Gastrocnemius medialis (tissue), 4 donors: ENCODE measurements at regions not wholly inside any gene's neighbourhood (a gene's known extent, or its start where the extent isn't known, plus 50 kb on each side); places are given as distances from the start of the nearest gene placed in this dataset.

Experiments used
- ATAC-seq, 2 donors: fragments of 150-250 bp; one replicate each; pipeline ENCODE4 v1.9.1; 2016
- DNase-seq, 2 donors: peaks; one replicate each; pipeline ENCODE4 v3.0.0-alpha.2; 2019
- H3K27ac ChIP-seq, 4 donors: fragments of 200-600 bp; sonication (generic); 1 replicate in 1 of 4; 2 replicates in 3 of 4; pipeline ENCODE4 v1.5.1; 2016 to 2018; ENCODE audit warnings: mild to moderate bottlenecking in 2 of 4, moderate library complexity in 1 of 4
- H3K27me3 ChIP-seq, 3 donors: fragments of 200-600 bp; sonication (generic) in 2 of 3; 1 replicate in 1 of 3; 2 replicates in 2 of 3; pipeline versions ENCODE4 v1.5.1 to v1.6.0; 2016 to 2019; ENCODE audit warnings: mild to moderate bottlenecking in 1 of 3, moderate library complexity in 1 of 3
- H3K36me3 ChIP-seq, 2 donors: fragments of 200-600 bp; sonication (generic) in 1 of 2; one replicate each; pipeline ENCODE4 v1.5.1; 2017 to 2018
- H3K4me1 ChIP-seq, 2 donors: fragments of 200-600 bp; sonication (generic) in 1 of 2; one replicate each; pipeline ENCODE4 v1.5.1; 2016 to 2017; ENCODE audit warnings: mild to moderate bottlenecking in 2 of 2
- H3K4me3 ChIP-seq, 4 donors: fragments of 200-600 bp; sonication (generic) in 3 of 4; 1 replicate in 1 of 4; 2 replicates in 3 of 4; pipeline ENCODE4 v1.5.1; 2016 to 2019; ENCODE audit warnings: mild to moderate bottlenecking in 2 of 4
- H3K9me3 ChIP-seq, 3 donors: fragments of 200-600 bp; sonication (generic) in 2 of 3; 1 replicate in 1 of 3; 2 replicates in 2 of 3; pipeline ENCODE4 v1.5.1; 2016 to 2019
- CTCF ChIP-seq, 5 experiments: fragments of 450-650 bp in 3 of 5; fragments of 200-600 bp in 2 of 5; sonication (generic) in 2 of 5; IDR thresholded peaks in 4 of 5; conservative IDR thresholded peaks in 1 of 5; 1 replicate in 4 of 5; 2 replicates in 1 of 5; pipeline ENCODE4 v1.5.1; 2016 to 2019; ENCODE audit warnings: antibody characterized with exemption in 5 of 5, mild to moderate bottlenecking in 3 of 5, moderate library complexity in 3 of 5
- POLR2A ChIP-seq, 2 donors: fragments of 450-650 bp; IDR thresholded peaks; one replicate each; pipeline ENCODE4 v1.6.1; 2017; ENCODE audit warnings: antibody characterized with exemption in 2 of 2, mild to moderate bottlenecking in 2 of 2, moderate library complexity in 2 of 2
- in situ Hi-C, 4 donors: fragments of 200-750 bp; cut with MboI; loops; one replicate each; pipeline versions ENCODE4 v1.15.0 to v1.8.0; 2017; ENCODE audit warnings: low sequenced_read_pairs in 4 of 4
- intact Hi-C: fragments of 100-400 bp; cut with DNase I; formaldehyde crosslinking; loops from one replicate; pipeline ENCODE4 v1.15.1; 2023; ENCODE audit warnings: low total_unique reads

- no peak overlapping the region for H3K4me3 ChIP-seq
- intact Hi-C loops (loop anchor here (2.0 to 10.0 kb wide), 4 partner anchors 161 to 965 kb away; partner anchors contain the start of gene MEG3), in situ Hi-C loops (no loop called here)
- H3K4me1 ChIP-seq, result peaks cover 4 to 12% of the 10 kb centered on the region in 2 donors
- no peaks in the 10 kb centered on the region for H3K36me3 ChIP-seq
- TF ChIP-seq CTCF (IDR thresholded peaks at IDR 0.05 in 4 of 5, conservative IDR thresholded peaks at IDR 0.05 in 1 of 5) (no peak), POLR2A (IDR thresholded peaks at IDR 0.05) (no peak)
- no peak for ATAC-seq
- H3K9me3 ChIP-seq, result no peaks in the 10 kb centered on the region
- DNase-seq, result no peak
- H3K27ac ChIP-seq, result no peak overlapping the region
- peaks cover 23 to 47% (median 30%) of the 10 kb centered on the region in 3 donors for H3K27me3 ChIP-seq
These were observed 63.0 kb upstream of the DLK1 start for GRCh38 chr14:100663761-100664052.

GRCh38 chr14:100664231-100664630 is 62.5 kb upstream of the DLK1 start:
- no peak overlapping the region for H3K27ac ChIP-seq
- H3K4me3 ChIP-seq, result no peak overlapping the region
- peaks cover 23 to 47% (median 31%) of the 10 kb centered on the region in 3 donors for H3K27me3 ChIP-seq
- in situ Hi-C loops (no loop called here), intact Hi-C loops (loop anchor here (10.0 kb wide), 3 partner anchors 161 to 891 kb away; partner anchors contain the start of gene MEG3)
- no peak for TF ChIP-seq CTCF (IDR thresholded peaks at IDR 0.05 in 4 of 5, conservative IDR thresholded peaks at IDR 0.05 in 1 of 5)
- no peak for TF ChIP-seq POLR2A (IDR thresholded peaks at IDR 0.05)
- ATAC-seq (no peak), DNase-seq (no peak)
- H3K9me3 ChIP-seq, result no peaks in the 10 kb centered on the region
- no peaks in the 10 kb centered on the region for H3K36me3 ChIP-seq
- peaks cover 8 to 12% of the 10 kb centered on the region in 2 donors for H3K4me1 ChIP-seq

GRCh38 chr14:100664841-100665510 is 61.7 kb upstream of the DLK1 start:
- Histone ChIP-seq H3K27me3 (peaks cover 27 to 47% (median 35%) of the 10 kb centered on the region in 3 donors), H3K27ac (no peak overlapping the region), H3K36me3 (no peaks in the 10 kb centered on the region), H3K4me3 (no peak overlapping the region), H3K9me3 (no peaks in the 10 kb centered on the region), H3K4me1 (peaks cover 9 to 12% of the 10 kb centered on the region in 2 donors)
- DNase-seq, result peak in 1 of 2 donors; percentile 61
- peak; percentile 41 to 45 for ATAC-seq
- TF ChIP-seq POLR2A (IDR thresholded peaks at IDR 0.05) (no peak), CTCF (IDR thresholded peaks at IDR 0.05 in 4 of 5, conservative IDR thresholded peaks at IDR 0.05 in 1 of 5) (no peak)
- intact Hi-C loops (loop anchor here (10.0 kb wide), 3 partner anchors 160 to 890 kb away; partner anchors contain the start of gene MEG3), in situ Hi-C loops (no loop called here)

GRCh38 chr14:100665511-100666032 is 61.1 kb upstream of the DLK1 start:
- TF ChIP-seq POLR2A (IDR thresholded peaks at IDR 0.05) (no peak), CTCF (IDR thresholded peaks at IDR 0.05 in 4 of 5, conservative IDR thresholded peaks at IDR 0.05 in 1 of 5) (no peak)
- Histone ChIP-seq H3K4me3 (no peak overlapping the region), H3K9me3 (no peaks in the 10 kb centered on the region), H3K27ac (no peak overlapping the region), H3K36me3 (no peaks in the 10 kb centered on the region), H3K4me1 (peaks cover 9 to 12% of the 10 kb centered on the region in 2 donors), H3K27me3 (peaks cover 29 to 47% (median 39%) of the 10 kb centered on the region in 3 donors)
- DNase-seq (peak in 1 of 2 donors; percentile 46), ATAC-seq (peak; percentile 40 to 58)
- in situ Hi-C loops, result no loop called here
- intact Hi-C loops, result loop anchor here (10.0 kb wide), 3 partner anchors 159 to 889 kb away; partner anchors contain the start of gene MEG3
